Esophagus muscularis mucosa (tissue), 2 donors: ENCODE measurements at regions not wholly inside any gene's neighbourhood (a gene's known extent, or its start where the extent isn't known, plus 50 kb on each side); places are given as distances from the start of the nearest gene placed in this dataset.

ENCODE experiments used
- POLR2A ChIP-seq: fragments of 450-650 bp; IDR thresholded peaks from one replicate; pipeline ENCODE4 v1.6.1; 2017; ENCODE audit warnings: antibody characterized with exemption, moderate library complexity, mild to moderate bottlenecking, low read depth
- POLR2AphosphoS5 ChIP-seq, 2 donors: sonication (generic); formaldehyde crosslinking; IDR thresholded peaks; one replicate each; pipeline ENCODE4 v1.6.1; 2017; ENCODE audit warnings: antibody characterized with exemption in 2 of 2

GRCh38 chr13:40371531-40372125 lies 294.8 kb downstream of the FOXO1 start:
- TF ChIP-seq POLR2A, result no peak
- TF ChIP-seq POLR2AphosphoS5 (IDR thresholded peaks at IDR 0.05), result no peak
